ENCODE measurements at regions not wholly inside any gene's neighbourhood (a gene's known extent, or its start where the extent isn't known, plus 50 kb on each side); places are given as distances from the start of the nearest gene placed in this dataset.

DNA sequence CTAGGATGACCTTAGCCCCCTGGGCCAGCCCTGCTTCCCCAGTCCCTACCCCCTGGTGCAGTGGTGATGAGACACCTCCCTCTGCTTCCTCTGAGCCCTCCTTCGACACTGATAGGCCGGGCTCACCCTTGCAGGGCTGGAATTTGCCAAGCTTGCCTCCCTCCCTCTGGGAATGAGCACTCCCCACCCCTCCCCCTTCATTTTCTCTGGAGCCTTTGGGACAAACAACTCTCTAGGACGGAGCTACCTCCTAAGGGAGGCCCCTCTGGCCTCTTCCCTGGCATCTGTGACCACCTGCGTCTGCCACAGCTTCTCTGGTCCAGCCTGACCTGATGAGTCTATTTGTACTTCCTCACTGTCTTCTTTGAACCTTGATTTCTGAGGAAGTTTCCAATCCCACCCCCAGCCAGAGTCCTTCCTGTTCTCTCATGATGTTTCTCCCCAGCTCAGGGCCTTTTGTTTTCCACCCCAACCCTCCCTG, 53.3 kb upstream of the ADA2 start:
- Mint-ChIP-seq H3K4me1 (peaks cover 14% of the 10 kb centered on the region), H3K27me3 (ENCODE audit: low read depth) (no peaks in the 10 kb centered on the region), H3K9me3 (no peaks in the 10 kb centered on the region), H3K27ac (ENCODE audit: unreplicated experiment) (peak overlapping the region; percentile 94), H3K36me3 (ENCODE audit: low read depth) (no peaks in the 10 kb centered on the region), H3K4me3 (no peak overlapping the region)
- DNase-seq (ENCODE audit: low read depth, low spot score) = no peak
- TF ChIP-seq, protein P1, sequence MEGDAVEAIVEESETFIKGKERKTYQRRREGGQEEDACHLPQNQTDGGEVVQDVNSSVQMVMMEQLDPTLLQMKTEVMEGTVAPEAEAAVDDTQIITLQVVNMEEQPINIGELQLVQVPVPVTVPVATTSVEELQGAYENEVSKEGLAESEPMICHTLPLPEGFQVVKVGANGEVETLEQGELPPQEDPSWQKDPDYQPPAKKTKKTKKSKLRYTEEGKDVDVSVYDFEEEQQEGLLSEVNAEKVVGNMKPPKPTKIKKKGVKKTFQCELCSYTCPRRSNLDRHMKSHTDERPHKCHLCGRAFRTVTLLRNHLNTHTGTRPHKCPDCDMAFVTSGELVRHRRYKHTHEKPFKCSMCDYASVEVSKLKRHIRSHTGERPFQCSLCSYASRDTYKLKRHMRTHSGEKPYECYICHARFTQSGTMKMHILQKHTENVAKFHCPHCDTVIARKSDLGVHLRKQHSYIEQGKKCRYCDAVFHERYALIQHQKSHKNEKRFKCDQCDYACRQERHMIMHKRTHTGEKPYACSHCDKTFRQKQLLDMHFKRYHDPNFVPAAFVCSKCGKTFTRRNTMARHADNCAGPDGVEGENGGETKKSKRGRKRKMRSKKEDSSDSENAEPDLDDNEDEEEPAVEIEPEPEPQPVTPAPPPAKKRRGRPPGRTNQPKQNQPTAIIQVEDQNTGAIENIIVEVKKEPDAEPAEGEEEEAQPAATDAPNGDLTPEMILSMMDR (conservative IDR thresholded peaks at IDR 0.05) = no peak

- Mint-ChIP-seq H3K27ac (ENCODE audit: unreplicated experiment) (no peak overlapping the region), H3K9me3 (no peaks in the 10 kb centered on the region), H3K27me3 (ENCODE audit: low read depth) (no peaks in the 10 kb centered on the region), H3K4me1 (peaks cover 19% of the 10 kb centered on the region), H3K36me3 (ENCODE audit: low read depth) (no peaks in the 10 kb centered on the region), H3K4me3 (no peak overlapping the region)
- DNase-seq (ENCODE audit: low read depth, low spot score) = no peak
- TF ChIP-seq, protein P1 (conservative IDR thresholded peaks at IDR 0.05) = peak; percentile 45
Measured at GRCh38 chr22:17271711-17272451, 52.6 kb upstream of the ADA2 start.

DNA sequence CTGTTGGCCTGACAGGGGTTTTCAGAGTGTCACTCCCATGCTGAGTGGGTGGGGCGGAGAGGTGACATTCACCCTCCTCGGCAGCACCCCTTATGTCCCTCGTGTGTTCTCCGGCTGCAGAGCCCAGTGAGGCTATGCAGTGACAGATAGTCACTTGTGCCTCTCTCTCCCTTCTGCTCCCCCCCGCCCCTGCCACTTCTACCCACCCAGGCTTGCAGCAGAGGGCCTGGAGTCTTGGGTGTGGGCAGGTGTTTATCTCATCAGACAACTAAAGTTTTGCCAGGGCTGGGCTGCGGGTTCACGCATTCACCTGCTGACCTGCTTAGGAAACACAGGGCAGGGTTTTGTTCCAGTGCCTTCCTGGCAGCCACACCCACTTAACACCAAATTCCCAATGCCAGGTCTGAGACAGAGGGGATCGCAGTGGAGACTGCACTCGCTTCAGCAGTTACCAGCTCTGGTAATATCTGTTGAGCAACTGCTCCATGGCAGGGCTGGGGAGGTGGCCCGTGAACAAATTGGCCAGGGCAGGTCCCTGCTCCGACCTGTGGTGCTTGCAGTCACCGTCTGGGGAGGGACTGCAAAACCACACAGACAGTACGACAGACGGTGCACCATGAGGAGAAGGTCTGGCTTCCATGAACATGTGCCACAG, 50.5 kb upstream of the ADA2 start:
- Mint-ChIP-seq H3K27me3 (ENCODE audit: low read depth) (no peaks in the 10 kb centered on the region), H3K27ac (ENCODE audit: unreplicated experiment) (no peak overlapping the region), H3K4me1 (peaks cover 37% of the 10 kb centered on the region), H3K4me3 (no peak overlapping the region), H3K9me3 (no peaks in the 10 kb centered on the region), H3K36me3 (ENCODE audit: low read depth) (no peaks in the 10 kb centered on the region)
- DNase-seq (ENCODE audit: low read depth, low spot score) = no peak
- TF ChIP-seq, protein P1 (conservative IDR thresholded peaks at IDR 0.05) = no peak

DNA sequence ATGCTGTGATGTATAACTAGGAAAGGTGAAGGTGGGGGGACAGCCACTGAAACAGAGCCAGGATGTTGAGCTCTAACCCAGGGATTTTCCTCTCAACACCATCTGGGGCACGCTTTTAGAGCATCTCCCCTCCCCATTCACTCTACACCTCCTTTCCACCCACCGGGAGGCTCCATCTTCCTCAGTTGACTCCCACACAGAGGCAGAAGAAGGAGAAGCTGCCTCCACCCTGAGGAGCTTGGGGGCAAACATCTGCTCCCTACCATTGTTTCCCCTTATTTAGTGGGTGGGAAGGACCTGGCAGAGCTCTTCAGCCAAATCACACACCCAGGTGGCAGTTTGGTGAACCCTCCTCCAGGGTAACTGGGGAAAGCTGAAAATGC, 50.0 kb upstream of the ADA2 start:
- Mint-ChIP-seq H3K9me3 (no peaks in the 10 kb centered on the region), H3K4me1 (peaks cover 43% of the 10 kb centered on the region), H3K4me3 (no peak overlapping the region), H3K36me3 (ENCODE audit: low read depth) (no peaks in the 10 kb centered on the region), H3K27me3 (ENCODE audit: low read depth) (no peaks in the 10 kb centered on the region), H3K27ac (ENCODE audit: unreplicated experiment) (no peak overlapping the region)
- TF ChIP-seq, protein P1 (conservative IDR thresholded peaks at IDR 0.05) = no peak
- no peak for DNase-seq (ENCODE audit: low read depth, low spot score)

All from neural crest cell (in vitro differentiated cells).